HG03064 (cell line): ENCODE measurements at regions not wholly inside any gene's neighbourhood (a gene's known extent, or its start where the extent isn't known, plus 50 kb on each side); places are given as distances from the start of the nearest gene placed in this dataset.

Experiments
- ATAC-seq: cut with Tn5 transposase; IDR thresholded peaks from one replicate; pipeline ENCODE4 v1.9.1; 2021; ENCODE audit warnings: low read depth; ENCODE audit not compliant: unreplicated experiment

DNA sequence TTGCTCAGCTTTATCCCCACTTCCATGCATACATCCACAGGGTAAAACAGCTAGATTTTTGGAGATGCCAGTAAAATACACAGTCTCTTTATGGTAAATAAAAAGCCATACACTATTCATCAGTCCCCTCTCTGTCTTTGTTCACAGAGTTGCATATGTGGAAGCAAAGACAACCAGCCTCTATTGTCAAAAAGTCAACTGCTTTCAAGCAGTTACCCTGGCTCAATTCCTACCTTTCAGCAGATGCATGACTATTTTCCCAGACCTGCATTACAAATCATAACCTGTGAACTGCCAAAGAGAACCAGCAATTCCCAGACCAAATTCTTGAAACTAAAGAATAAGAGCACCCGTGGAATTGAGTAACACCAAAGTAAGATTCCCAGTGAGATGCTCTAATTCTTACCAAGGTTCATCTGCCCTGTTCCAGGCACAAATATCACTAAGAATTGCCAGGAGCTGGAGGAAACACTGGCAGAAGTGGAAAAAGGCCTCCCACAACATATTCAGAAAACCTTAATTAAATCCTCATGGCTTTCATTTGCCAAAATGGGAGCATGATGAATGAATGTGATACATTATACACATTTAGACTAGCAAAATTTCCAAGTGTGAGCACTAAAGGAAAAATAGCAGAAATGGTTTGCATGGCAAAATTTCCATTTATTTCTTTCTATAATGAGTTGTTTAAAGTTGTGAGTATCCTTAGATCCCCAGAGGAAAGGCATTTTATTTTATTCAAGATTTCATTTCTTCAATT, 391.2 kb upstream of the ADGRL3 start:
- no peak for ATAC-seq

GRCh38 chr4:60809486-60809800, 390.7 kb upstream of the ADGRL3 start:
- ATAC-seq: no peak

DNA sequence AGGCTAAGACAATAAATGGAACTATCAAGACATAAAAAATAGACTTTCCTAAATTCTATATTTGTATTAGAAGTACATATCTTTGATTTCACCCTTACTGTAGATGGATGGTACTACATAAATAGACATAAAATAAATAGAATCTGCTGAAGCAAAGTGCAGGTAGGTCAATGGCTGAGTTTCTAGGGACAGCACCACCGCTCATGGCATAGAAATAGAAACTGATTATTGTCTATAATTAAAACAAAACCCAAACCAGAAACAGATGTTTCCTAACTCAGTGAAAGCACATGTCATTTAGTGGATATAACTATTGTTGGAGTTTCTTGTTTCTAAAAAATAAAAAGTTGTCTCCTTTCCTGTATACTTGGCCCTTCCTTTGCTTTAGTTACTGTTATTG, 387.3 kb upstream of the ADGRL3 start:
- ATAC-seq: no peak

DNA sequence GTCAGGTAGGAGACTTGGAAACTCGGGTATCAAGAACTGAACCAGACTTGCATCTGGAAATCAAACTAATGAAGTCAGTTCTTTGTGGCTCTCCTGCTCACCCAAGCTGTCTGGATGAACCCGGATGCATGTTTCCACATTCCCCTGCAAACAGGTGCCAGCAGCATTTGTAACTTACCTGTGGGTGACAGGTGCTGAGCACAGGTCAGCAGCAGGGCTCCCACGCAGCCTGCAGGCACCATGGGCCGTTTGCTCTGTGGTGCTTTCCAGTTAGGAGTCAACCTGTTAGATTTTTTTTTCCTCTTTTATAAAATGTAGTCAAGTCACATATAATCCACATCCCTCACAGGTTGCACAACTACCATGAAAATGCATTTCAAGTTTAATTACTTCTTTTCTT, 385.6 kb upstream of the ADGRL3 start:
- no peak for ATAC-seq

DNA sequence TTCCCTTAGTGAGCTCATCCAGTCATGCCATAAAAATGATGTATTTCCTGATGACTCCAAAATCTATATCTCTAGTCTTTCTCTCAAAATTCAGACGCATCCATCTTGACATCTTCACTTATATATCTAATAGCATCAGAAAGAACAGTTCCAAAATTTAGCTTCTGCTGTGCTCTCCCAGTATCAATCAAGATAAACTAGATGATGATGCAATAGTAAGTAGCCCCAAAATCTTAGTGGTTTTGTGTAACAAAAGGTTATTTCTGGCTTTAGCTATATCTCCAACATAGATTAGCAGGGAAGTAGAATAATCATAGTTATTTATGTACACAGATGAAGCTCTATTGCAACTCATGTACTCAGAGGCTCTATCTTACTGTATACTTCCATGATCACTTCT, 382.5 kb upstream of the ADGRL3 start:
- ATAC-seq: no peak

- no peak for ATAC-seq
Measured at GRCh38 chr4:60822986-60823385, 377.1 kb upstream of the ADGRL3 start.

DNA sequence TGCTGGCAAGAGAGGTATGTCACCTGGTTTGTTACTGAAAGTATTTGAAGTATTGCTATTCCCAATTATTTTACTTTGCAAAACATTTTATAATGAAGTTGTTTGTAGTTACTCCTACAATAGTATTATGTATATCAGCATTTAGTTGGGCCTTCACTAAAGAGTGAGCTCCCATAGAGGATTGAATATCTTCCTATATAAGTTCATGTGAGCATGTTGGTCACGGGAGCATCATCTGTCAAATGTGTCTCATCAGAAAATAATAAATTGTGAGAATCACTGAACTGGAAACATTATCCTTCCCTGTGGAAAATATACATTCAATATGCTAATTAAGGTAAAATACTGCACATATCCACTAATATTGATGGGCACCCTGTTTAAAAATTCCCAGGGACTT, 360.1 kb upstream of the ADGRL3 start:
- ATAC-seq: no peak

GRCh38 chr4:60846678-60847077, 353.4 kb upstream of the ADGRL3 start:
- ATAC-seq: no peak

DNA sequence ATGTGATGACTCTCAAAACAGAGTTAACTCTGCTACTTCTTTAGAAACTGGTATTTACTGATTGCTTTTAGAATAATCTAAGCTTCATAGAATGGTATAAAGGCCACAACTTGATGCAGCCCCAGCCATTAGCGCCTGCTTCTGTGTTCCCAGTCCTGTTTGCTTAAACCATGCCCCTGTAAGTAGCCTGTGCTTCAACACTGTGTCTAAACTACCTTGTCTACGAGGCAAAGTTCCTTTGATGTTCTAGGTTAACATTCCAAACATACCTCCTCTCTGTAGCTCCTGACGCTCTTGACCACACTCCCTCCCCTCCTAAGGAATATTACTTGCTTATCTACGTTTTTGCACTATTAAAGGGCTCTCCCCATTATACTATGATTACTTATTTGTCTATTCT, 352.5 kb upstream of the ADGRL3 start:
- ATAC-seq: no peak

- no peak for ATAC-seq
Measured at GRCh38 chr4:60857130-60857753, 342.9 kb upstream of the ADGRL3 start.

GRCh38 chr4:60863442-60863841, 336.7 kb upstream of the ADGRL3 start:
- no peak for ATAC-seq

DNA sequence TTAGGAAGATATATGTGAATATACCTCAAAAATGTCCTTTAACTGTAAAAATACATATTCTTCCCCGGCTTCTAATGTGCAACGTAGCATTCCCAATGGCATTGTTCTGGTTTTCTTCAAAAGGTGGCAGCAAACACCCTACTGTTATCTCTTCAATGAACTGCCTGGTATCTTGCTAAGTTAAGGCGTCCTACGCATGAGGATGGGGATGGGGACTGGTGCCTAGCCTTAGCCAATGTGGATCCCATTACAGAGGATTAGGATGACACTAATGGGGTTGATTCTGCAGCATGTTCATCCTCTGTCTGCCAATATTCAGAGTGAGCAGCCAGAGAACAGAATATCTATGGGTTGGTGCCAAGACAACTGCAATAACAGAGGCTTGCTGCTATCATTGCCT, 334.9 kb upstream of the ADGRL3 start:
- ATAC-seq: no peak

DNA sequence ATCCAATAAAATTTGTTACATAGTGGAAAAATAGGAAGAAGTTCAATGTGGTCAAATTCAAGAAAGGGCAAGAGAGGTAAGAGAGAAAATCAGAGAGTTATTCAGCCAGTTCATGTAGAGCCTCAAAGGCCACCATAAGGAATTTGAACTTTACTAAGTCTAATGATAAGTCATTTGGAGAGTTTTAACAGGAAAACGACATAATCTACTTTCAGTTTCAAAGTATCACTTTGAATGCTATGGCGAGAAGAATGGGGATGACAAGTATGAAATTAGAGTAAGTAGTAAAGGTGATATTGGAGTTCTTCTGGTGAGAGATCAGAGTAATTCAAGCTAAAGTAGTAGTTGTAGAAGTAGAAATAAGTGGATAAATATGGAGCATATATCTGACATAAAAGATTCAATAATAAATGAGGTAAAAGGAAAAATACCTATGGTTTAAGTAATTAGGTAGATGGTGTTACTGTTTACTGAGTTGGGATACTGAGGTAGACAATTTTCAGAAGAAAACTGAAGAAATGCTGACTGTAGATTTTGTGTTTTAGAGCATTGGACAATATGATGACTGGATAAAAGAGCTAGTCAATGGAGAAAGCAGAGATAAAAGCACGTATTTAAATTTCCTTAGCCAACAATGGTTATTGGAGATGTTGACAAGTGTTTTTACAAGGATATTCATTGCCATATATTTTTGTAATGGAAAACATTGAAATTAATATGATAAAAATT, 331.7 kb upstream of the ADGRL3 start:
- ATAC-seq: no peak

DNA sequence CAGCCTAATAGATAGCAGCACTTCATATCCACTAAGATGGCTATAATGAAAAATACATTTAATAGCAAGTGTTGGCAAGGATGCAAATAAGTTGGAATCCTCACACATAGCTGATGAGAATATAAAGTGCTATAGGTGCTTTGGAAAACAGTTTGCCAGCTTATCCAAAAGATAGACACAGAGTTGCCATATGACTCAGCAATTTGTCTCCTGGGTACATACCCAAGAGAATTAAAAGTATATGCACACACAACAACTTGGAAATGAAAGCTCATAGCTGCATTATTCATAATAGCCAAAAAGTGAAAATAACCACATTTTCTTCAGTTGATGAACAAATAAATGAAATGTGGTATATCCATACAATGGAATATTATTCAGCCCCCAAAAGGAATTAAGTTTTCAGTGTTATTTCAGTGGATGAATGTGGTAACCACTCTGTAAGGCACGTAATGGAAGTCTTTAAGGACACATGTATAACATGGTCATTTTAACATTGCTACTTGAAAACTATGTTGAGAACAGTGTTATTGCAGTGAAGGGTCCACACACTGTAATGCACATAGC, 320.9 kb upstream of the ADGRL3 start:
- ATAC-seq: no peak

DNA sequence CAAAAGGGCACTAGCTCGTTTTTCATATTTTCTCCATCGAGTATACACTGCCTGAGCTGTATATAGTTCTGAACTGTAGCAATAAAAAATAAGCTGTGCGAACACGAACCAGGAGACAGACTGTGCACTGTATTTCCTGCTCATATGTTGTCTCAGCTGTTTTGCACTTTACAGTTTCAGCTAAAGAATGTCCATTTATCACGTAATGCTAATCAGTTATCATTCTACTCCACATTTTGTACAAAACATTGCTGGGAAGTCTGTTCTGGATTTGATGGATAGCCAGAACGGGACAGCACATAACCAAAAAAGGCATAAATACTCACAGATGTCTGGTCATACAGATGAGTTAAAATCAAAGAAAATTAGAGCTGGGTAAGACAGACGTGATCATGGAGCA, 315.5 kb upstream of the ADGRL3 start:
- no peak for ATAC-seq

GRCh38 chr4:60885011-60885410, 315.1 kb upstream of the ADGRL3 start:
- ATAC-seq: no peak

- ATAC-seq: no peak
Measured at GRCh38 chr4:60890743-60891142, 309.4 kb upstream of the ADGRL3 start.

DNA sequence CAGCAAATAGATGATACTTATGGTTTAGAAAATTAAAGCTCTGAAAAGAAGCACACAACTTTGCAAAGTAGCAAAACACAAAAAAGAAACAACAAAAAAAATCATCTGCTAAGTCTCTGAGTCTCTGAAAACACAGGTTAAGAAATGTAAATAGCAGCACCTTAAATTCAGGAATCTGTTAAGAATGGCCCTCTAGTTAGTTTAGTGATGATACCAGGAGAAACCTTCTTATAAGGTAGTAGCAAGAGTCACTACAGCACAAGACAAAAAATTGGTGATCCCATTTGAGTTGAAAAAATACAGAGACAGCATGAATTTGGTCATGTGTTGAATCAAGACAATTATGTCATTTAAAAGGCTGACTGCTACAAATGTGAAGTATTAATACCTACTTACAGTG, 308.2 kb upstream of the ADGRL3 start:
- no peak for ATAC-seq

DNA sequence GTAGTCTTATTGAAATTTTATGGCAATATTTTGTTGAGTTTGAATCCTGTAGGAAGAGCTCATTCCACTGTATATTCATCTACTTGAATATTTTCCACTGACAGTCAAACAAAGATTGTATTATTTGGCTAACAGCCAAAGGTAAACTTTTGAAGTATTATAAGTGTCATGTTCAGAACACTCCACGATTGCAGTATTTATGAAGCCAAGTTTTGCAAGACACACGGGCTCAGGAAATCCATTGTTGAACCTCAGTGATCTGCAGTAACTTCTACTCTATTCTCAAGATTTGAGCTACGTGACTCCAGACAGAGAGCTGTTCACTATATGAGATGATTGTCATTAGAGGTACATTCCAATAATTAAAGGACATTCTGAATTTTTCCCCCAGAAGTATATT, 302.7 kb upstream of the ADGRL3 start:
- ATAC-seq: no peak

GRCh38 chr4:60905162-60905561, 295.0 kb upstream of the ADGRL3 start:
- no peak for ATAC-seq

- ATAC-seq: no peak
Measured at GRCh38 chr4:60911127-60911526, 289.0 kb upstream of the ADGRL3 start.

GRCh38 chr4:60913002-60913401, 287.1 kb upstream of the ADGRL3 start:
- no peak for ATAC-seq
